ENCODE measurements at regions not wholly inside any gene's neighbourhood (a gene's known extent, or its start where the extent isn't known, plus 50 kb on each side); places are given as distances from the start of the nearest gene placed in this dataset.

- Histone ChIP-seq H2AFZ (ENCODE audit: low read depth, low read length) (no peak overlapping the region), H3K4me2 (ENCODE audit: insufficient read depth, low read length) (no peak overlapping the region), H3K4me1 (replicated peaks in 1 of 2; ENCODE audit: control insufficient read depth in 2 of 2, insufficient read depth in 2 of 2, low read length in 2 of 2) (no peaks in the 10 kb centered on the region), H3K9me1 (ENCODE audit: control insufficient read depth, insufficient read depth, low read length) (no peaks in the 10 kb centered on the region), H3K79me2 (ENCODE audit: control insufficient read depth, insufficient read depth, low read length) (no peaks in the 10 kb centered on the region), H3K36me3 (ENCODE audit: control insufficient read depth, insufficient read depth, low read length) (no peaks in the 10 kb centered on the region), H3K4me3 (no peak overlapping the region), H3K27ac (ENCODE audit: extremely low read depth, low read depth, low read length) (no peak overlapping the region), H3K27me3 (ENCODE audit: control insufficient read depth in 2 of 2, insufficient read depth in 2 of 2, low read length in 2 of 2) (no peaks in the 10 kb centered on the region), H3K9ac (ENCODE audit: insufficient read depth in 1 of 2, low read depth in 2 of 2, low read length in 2 of 2) (no peak overlapping the region), H3K9me3 (replicated peaks; ENCODE audit: control insufficient read depth, insufficient read depth, low read depth, low read length) (no peaks in the 10 kb centered on the region), H4K20me1 (replicated peaks; ENCODE audit: control insufficient read depth, insufficient read depth, low read length) (no peaks in the 10 kb centered on the region)
- FAIRE-seq (no peak), DNase-seq (ENCODE audit: extremely low read depth in 1 of 4, low spot score in 3 of 4) (no peak), ATAC-seq (no peak)
- no peak for TF ChIP-seq HBP1 (CRISPR knock-in tag; IDR thresholded peaks at IDR 0.05)
- TF ChIP-seq MEF2D (tag; conservative IDR thresholded peaks at IDR 0.05; ENCODE audit: low read depth): no peak
- TF ChIP-seq, protein P1, sequence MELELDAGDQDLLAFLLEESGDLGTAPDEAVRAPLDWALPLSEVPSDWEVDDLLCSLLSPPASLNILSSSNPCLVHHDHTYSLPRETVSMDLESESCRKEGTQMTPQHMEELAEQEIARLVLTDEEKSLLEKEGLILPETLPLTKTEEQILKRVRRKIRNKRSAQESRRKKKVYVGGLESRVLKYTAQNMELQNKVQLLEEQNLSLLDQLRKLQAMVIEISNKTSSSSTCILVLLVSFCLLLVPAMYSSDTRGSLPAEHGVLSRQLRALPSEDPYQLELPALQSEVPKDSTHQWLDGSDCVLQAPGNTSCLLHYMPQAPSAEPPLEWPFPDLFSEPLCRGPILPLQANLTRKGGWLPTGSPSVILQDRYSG (tag; conservative IDR thresholded peaks at IDR 0.05; ENCODE audit: low read depth): no peak
- TF ChIP-seq, protein P2, sequence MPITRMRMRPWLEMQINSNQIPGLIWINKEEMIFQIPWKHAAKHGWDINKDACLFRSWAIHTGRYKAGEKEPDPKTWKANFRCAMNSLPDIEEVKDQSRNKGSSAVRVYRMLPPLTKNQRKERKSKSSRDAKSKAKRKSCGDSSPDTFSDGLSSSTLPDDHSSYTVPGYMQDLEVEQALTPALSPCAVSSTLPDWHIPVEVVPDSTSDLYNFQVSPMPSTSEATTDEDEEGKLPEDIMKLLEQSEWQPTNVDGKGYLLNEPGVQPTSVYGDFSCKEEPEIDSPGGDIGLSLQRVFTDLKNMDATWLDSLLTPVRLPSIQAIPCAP (CRISPR knock-in tag; IDR thresholded peaks at IDR 0.05; ENCODE audit: borderline replicate concordance): no peak
- TF ChIP-seq GATAD2B (IDR thresholded peaks at IDR 0.05; ENCODE audit: borderline replicate concordance): no peak
- TF ChIP-seq, protein P3, sequence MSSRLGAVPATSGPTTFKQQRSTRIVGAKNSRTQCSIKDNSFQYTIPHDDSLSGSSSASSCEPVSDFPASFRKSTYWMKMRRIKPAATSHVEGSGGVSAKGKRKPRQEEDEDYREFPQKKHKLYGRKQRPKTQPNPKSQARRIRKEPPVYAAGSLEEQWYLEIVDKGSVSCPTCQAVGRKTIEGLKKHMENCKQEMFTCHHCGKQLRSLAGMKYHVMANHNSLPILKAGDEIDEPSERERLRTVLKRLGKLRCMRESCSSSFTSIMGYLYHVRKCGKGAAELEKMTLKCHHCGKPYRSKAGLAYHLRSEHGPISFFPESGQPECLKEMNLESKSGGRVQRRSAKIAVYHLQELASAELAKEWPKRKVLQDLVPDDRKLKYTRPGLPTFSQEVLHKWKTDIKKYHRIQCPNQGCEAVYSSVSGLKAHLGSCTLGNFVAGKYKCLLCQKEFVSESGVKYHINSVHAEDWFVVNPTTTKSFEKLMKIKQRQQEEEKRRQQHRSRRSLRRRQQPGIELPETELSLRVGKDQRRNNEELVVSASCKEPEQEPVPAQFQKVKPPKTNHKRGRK (tag; IDR thresholded peaks at IDR 0.05): no peak
- no peak for TF ChIP-seq FOS (IDR thresholded peaks at IDR 0.05; ENCODE audit: extremely low read depth, insufficient read length)
- no peak for TF ChIP-seq ZNF57 (CRISPR knock-in tag; IDR thresholded peaks at IDR 0.05)
- no peak for TF ChIP-seq NUFIP1 (IDR thresholded peaks at IDR 0.05; ENCODE audit: partially characterized antibody)
- no peak for TF ChIP-seq ZNF217 (CRISPR knock-in tag; IDR thresholded peaks at IDR 0.05)
- TF ChIP-seq PURB (CRISPR knock-in tag; IDR thresholded peaks at IDR 0.05; ENCODE audit: low read depth): no peak
- TF ChIP-seq KLF13 (tag; IDR thresholded peaks at IDR 0.05; ENCODE audit: borderline replicate concordance, low read depth): no peak
- no peak for TF ChIP-seq NCOR1 (IDR thresholded peaks at IDR 0.05)
- TF ChIP-seq FOXK1 (CRISPR knock-in tag; IDR thresholded peaks at IDR 0.05; ENCODE audit: borderline replicate concordance): no peak
- in situ Hi-C loops (cut with MboI) (no loop called here), intact Hi-C loops (cut with micrococcal nuclease) (no loop called here)
- CTCF ChIA-PET (ENCODE audit: low intra/inter-chr PET ratio): no interaction called here
- 0% methylated on average over 2 of the region's 2 CpGs for WGBS (ENCODE audit: insufficient coverage, low coverage, missing lambda C conversion rate)
- POLR2A ChIA-PET: no interaction called here
- no TSS peak for BruUV-seq (replicated peaks)
Measured at GRCh38 chr4:149965206-149965605, 113.0 kb upstream of the DCLK2 start.

Data from K562 (cell line).